Cerebellar cortex (tissue), 1 donor: ENCODE measurements at regions not wholly inside any gene's neighbourhood (a gene's known extent, or its start where the extent isn't known, plus 50 kb on each side); places are given as distances from the start of the nearest gene placed in this dataset.
"Not testable (repeated sequence)": the region's sequence is repeated elsewhere in the genome, so short reads cannot be mapped to it uniquely, and the experiment has no call there.

ENCODE experiments used
- DNase-seq: peaks from one replicate; pipeline ENCODE4 v3.0.0-alpha.2; 2015; ENCODE audit warnings: low spot score

GRCh38 chr12:92431146-92431545 lies 271.6 kb upstream of the PLEKHG7 start:
- DNase-seq, result no peak

- DNase-seq, result peak; percentile 32
These were observed 276.5 kb upstream of the PLEKHG7 start for GRCh38 chr12:92426332-92426731.

GRCh38 chr12:92425165-92425564 lies 277.6 kb upstream of the PLEKHG7 start:
- DNase-seq, result no peak

GRCh38 chr12:92424338-92424737 lies 278.5 kb upstream of the PLEKHG7 start:
- no peak for DNase-seq

- DNase-seq, result no peak
These were observed 276.1 kb upstream of the BTG1 start for GRCh38 chr12:92421701-92422100.

- DNase-seq, result no peak
These were observed 275.4 kb upstream of the BTG1 start for GRCh38 chr12:92421042-92421441.

DNA sequence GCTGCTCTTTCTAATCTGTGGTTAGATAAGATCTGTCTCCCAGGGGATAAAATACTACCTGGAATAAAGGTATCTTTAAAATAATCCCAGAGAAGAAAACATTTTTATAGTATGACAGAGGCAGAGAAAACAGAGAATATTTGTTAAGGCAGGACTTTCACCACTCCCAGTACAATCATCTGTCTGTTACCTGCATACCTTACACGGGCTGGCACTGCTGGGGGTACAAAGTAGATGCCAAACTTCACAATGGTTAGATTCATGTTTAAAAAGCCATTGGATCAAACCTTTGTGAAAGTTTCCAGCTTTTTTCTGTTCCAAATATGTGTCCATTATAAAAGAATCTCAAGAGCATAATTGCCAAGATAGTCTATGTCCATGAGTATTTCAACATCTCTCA lies 273.6 kb upstream of the BTG1 start:
- DNase-seq, result no peak

- no peak for DNase-seq
These were observed 272.7 kb upstream of the BTG1 start for GRCh38 chr12:92418381-92418780.

GRCh38 chr12:92417373-92417772 lies 271.7 kb upstream of the BTG1 start:
- no peak for DNase-seq

- no peak for DNase-seq
These were observed 270.8 kb upstream of the BTG1 start for GRCh38 chr12:92416385-92416812.

DNA sequence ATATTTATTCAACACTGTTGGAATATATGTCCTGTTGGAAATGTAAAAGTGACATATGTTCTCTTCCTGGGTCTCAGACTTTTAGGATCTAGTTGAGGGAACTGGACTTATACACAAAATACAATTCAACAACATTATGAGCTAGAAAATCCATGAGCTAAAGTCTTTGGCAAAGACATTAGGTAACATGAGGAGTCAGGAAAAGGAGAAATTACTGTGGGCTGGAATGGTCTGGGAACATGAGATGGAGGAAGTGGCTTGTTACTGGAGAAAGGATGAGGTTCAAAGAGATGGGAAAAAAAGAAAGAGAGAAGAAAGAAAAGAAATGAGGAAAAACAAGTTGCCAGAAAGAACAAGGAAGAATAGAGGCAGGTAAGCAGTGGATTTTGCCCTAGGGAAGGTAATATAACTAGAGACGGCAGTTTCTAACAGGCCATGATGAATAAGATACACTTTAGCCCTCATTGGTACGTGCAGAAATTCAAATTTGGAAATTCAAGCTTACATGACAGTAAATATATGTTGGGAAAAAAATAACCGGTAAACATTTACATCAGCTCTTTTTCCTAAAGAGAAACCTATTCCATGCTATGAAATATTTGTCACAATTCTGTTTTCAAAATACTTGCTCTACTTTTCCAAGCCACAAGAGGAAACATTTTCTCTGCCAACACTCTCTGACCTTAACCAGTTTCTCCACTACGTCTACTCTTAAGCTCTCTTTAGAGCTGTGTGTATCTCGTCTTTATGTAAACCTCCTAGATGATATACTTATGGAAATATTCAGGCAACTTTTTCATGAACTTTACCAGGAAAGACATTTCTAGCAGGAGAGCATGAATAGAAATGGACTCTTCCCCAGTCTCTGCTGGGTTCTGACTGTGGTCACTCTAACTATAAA lies 268.8 kb upstream of the BTG1 start:
- no peak for DNase-seq

DNA sequence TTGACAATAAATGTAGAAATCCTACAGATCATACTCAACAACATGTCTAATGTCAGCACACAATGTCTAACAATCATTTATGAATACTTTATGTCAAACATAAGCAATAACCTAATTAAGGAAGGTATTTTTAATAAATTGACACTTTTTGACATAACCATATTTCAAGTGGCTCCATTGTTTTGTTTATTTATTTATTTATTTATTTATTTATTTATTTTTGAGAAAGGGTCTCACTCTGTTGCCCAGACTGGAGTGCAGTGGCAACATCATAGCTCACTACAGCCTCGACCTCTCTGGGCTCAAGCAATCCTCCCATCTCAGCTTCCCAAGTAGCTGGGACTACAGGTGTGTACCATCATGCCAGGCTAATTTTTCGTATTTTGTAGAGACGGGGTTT lies 267.6 kb upstream of the BTG1 start:
- DNase-seq, result no peak

DNA sequence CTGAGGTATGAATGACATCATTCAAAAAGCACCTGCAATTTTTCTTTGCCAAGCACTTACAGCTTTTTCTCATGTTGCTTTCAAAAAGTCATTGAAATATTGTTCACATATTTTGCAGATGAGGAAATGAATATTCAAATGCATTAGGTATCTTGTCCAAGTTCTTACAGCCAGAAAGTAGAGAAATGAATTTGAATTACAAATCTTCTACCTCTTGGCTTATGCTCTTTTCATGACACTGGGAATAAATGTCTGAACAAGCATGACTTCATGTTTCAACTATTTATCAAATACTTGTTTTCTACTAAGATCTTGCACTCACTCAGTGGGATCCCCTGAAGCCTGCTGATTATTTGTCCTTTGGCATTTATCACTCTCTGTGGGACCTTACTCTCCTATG lies 267.2 kb upstream of the BTG1 start:
- no peak for DNase-seq

- peak; percentile 99 for DNase-seq
These were observed 266.0 kb upstream of the BTG1 start for GRCh38 chr12:92411687-92412086.

DNA sequence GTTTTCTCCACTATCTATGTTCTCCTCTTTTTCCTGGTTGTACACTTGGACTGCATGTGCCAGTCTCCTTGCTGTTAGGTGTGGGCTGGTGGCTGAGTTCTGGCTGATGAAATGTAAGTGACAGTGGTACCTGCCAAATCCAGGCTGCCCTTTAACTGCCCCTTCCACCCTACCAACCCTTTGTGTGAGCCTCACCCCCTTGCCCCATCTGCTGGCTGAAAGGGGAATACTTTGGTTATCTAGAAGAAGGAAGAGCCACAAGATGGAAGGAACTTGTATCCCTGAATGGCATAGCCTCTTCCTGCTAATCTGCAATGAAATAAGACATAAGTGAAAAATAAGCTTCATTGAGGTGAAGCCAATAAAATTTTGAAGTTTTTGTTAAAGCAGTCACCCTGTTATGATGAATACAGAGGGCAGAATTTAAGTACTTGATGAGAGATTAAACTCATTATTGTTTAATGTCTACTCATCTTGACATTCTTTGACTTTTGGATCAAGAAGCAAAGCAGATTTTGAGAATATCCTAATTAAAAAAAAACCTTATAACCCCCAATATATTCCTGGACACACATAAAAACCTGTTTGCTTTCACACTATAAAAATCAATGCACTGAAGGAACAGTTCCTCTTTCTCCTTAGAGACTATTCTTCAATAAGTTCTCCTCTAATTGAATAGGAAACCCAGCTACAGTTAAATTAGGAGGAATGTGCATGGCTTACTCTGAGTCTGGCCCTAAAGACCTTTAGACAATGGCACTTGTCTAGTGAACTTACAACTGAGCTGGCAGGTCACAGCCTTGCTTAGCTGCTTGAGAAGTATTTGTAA lies 262.6 kb upstream of the BTG1 start:
- no peak for DNase-seq

DNA sequence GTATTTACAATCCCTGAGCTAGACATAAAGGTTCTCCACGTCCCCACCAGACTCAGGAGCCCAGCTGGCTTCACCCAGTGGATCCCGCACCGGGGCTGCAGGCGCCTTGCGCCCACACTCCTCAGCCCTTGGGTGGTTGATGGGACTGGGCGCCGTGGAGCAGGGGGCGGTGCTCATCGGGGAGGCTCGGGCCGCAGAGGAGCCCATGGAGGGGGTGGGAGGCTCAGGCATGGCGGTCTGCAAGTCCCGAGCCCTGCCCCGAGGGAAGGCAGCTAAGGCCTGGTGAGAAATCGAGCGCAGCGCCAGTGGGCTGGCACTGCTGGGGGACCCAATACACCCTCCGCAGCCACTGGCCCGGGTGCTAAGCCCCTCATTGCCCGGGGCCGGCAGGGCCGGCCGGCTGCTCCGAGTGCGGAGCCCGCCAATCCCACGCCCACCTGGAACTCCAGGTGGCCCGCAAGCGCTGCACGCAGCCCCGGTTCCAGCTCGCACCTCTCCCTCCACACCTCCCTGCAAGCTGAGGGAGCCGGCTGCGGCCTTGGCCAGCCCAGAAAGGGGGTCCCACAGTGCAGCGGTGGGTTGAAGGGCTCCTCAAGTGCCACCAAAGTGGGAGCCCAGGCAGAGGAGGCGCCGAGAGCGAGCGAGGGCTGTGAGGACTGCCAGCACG lies 260.9 kb upstream of the BTG1 start:
- DNase-seq, result not testable (repeated sequence)

- not testable (repeated sequence) for DNase-seq
These were observed 260.2 kb upstream of the BTG1 start for GRCh38 chr12:92405801-92406251.

GRCh38 chr12:92404921-92405320 lies 259.3 kb upstream of the BTG1 start:
- no peak for DNase-seq

DNA sequence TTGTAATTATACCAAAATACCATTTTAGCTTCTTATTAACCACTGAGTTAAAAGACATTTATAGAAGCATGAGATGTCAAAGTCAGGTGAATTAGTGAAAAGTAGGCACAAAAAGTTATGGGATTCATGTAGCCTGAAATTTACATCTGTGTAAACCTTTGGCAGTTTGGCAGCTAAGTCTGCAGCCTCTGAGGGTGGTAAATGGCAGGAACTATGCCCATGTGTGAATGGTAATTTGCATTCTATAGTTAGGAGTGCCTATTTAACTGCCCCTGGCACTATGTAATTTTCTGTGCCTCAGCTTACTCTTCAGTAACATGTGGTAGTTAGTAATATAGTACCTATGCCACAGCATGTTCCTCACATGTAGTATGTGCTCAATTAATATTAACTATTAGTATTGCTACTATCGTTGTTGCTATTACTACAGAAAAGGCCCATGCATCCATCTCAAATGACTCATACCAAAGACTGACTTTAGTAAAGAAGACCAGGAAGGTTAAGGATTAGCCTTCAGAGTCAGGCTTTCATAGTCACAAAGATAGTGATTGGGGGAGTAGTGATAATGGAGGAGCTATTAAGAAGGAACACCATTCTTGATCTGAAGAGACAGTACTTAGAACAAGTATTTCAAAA lies 258.7 kb upstream of the BTG1 start:
- no peak for DNase-seq

DNA sequence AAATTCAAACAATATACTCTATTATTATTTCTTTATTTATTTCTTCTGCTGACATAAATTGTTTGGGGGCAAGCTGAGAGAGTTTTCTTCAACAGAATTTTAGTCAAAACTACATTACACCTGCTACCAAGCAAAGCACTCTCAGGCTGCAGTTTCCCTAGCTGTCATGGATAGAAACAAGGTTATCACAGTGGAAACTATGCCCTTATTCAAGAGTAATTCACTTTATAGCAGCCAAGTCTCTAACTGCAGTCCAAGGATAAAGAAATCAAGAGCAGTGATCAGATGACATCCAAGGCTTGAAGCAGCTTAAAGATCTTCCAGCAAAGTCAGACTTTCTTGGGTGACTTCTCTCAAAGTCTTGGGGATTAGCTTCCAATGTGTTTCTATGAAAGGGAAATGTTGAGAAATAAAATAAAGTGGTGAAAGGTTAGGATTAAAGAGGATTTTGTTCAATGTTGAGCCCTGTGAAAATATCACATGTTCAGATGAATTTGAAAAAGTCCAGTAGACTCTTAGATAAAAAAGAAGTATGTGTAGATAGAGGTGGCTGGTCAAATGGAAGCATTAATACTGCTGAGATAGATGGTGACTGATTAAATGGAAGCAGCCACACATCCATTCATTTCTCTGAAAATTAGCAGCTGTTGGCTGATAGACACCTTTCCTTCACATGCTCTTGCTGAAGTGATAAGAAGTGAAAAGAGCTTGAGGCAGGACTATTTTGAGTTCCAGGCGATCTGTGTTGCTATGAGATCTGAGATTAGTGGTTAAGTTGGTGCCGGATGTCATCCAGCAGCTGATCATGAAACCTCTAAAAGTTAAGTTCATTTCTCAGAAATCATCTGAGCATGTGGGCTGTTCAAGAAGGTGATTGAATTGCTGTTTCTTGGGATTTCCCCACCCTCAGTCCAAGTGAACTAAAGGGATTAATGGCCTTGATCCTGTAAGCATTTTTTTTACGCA lies 257.8 kb upstream of the BTG1 start:
- no peak for DNase-seq

GRCh38 chr12:92402415-92402814 lies 256.8 kb upstream of the BTG1 start:
- DNase-seq, result no peak
